ENCODE measurements at regions not wholly inside any gene's neighbourhood (a gene's known extent, or its start where the extent isn't known, plus 50 kb on each side); places are given as distances from the start of the nearest gene placed in this dataset.
"Not testable (repeated sequence)": the region's sequence is repeated elsewhere in the genome, so short reads cannot be mapped to it uniquely, and the experiment has no call there.

DNA sequence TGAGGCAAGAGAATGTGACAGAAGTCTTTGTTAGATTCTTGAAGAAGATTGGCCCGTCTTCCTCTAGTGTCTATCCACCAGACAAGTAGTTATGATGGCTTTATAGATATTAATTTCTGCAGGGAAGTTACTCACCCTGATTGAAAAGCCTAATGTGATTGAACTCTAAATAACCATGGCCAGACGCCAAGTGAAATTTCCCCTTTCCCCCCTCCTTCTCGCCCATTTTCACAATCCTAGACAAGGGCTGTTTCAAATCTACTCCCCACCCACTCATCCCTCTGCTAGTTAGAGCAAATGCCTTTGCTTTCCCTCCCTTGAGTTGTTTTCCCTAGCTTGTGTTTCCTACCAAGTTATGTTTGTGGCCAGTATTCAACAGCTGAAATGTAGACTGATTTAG is 182.5 kb downstream of the TMEM167A start:
- DNase-seq (ENCODE audit: low read depth), result no peak

DNA sequence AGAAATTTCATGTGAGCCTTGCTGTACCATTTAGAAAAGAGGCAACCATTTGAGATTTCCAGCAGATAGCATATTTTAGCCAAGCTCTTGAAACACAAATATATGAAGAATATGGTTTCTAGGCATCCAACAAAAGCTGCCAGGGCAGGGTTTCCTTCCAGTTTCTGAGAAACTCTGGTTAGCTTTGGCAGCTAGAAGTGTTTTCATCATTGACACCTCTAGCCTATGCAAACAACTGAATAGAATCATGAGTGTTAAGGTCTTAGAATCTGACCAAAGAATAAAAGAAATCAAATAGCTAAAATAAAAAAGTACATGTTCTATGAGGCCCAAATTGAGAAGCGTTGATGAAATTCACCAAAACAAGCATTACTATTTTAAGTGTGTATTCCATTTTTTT is 188.1 kb downstream of the TMEM167A start:
- no peak for DNase-seq (ENCODE audit: low read depth)

DNA sequence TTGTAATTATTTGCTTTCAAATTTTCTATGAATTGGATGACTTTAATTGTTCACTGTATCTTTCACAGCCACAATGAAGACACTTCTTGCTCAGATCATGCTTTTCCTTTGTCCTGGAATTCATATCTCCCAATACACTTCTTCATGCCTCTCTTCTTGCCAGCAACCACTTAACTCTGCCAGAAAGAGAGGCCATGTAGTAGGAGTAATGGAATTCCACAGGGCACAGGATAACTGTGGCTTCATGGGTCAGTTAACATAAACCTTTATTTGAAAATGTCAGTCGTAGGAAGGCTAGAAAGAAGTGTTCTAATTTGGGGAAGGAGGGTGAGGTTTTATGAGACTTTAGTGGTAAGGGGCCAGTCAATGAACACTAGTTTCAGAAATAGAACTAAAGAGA is 190.3 kb downstream of the TMEM167A start:
- DNase-seq (ENCODE audit: low read depth), result no peak

DNA sequence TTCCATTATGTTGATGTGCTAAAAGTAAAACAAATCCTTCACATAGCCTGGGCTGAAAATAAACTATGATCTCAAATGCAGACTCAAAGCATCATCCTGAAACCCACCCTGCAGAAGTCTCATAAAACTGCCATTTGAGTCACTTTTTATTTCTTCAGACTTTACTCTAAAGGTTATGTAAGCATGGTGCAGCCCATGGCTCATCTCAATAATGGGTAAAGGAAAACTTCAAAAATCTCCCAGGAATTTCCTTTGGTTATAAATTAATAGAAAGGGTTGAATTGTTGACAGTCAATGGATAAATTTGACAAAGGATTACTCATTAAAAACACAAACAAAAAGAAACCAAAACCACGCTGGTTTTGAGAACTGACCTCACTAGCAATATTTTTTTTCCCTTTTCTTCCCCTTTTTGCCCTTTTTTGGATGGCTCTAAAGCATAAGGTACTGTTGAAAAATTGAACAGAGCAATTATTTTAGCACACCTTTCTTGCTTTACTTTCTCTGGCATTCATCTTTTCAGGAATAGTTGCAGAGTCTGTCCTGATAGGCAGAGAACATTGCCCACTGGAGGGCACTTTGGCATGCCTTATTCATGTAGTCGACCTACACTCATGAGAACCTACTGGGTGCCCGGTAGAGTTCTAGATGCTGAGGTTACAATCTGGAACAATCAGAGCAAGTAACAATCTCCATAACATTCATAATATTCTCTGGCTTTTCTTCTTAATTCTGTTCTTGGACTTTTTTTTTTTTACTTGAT is 191.4 kb downstream of the TMEM167A start:
- DNase-seq (ENCODE audit: low read depth), result no peak

DNA sequence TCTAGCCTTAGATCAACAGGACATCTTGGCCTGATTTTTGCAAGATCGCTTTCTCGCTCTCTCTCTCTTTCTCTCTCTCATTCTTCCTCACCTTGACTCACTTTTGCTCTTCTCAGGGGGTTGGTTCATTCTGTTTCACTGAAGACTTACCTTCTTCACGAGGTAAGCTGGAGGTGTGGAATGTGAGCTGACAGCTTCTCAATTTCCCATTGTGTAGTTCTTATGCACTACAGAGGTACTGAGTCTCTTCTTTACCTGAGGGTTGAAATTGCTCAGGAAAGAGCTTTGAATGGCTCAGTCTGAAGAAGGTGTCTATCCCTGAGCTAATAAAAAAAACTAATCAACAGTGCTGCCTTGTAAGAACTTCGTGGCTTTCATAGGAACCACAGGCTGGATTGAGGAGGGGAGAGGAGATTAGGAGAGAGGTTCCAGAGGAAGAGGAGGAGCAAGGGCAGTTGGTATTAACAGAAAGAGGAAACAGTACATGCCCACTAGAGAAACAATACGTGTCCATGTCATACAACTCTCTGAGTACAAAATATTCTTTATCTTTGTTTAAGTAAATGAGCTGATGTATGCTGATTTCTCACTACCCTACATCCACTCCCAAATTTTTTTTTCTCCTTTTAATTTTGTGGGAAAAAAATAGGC is 192.2 kb downstream of the TMEM167A start:
- DNase-seq (ENCODE audit: low read depth), result no peak

DNA sequence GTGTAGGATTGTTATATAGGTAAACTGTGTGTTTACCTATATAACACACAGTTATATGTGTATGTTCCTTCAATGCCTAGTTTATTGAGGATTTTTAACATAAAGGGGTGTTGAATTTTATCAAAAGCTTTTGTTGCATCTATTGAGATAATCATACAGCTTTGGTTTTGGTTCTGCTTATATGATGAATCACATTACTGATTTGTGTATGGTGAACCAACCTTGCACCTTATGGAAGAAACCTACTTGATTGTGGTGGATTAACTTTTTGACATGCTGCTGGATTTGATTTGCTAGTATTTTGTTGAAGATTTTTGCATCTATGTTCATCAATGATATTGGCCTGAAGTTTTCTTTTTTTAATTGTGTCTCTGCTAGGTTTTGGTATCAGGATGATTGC is 194.9 kb downstream of the TMEM167A start:
- no peak for DNase-seq (ENCODE audit: low read depth)

DNA sequence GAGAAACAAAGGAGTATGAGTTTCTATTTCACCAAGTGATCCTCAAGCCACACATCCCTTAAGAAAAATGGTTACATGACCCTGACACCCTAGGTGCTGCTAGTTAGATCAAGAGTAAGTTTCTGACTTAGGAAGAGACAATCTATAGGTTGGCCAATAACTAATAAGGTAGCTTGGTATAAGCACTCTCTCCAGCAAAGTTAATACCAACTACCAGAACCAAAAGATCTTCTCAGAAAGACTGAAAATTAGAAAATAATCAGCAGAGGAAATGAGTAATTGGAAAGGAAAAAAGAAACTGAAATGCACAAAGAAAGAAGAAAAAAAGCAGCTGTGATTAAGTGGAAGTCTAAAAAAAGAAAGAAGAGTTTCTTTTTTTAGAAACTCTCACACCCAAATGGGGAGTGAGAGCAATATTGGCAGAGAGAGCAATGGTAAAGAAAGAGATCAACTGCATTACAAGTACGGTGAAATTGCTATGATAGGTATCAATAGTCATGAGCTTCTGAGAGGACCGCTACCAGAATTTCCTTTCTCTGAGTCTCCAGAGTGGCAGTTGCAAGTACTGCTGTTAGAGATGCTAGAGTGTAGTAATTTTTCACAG is 195.5 kb downstream of the TMEM167A start:
- no peak for DNase-seq (ENCODE audit: low read depth)

DNA sequence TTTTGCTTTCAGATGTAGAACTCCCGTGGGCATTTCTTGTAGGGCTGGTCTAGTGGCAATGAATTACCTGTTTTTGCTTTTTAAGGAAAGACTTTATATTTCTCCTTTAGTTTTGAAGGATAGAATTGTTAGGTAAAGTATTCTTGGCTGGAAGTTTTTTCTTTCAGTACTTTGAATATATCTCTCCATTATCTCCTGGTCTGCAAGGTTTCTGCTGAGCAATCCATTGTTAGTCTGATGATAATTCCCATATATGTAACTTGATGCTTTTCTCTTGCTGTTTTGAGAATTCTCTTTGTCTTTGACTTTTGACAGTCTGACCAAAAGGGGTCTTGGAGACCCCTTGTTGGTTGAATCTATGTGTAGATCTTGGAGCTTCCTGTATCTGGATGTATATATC is 198.1 kb downstream of the TMEM167A start:
- no peak for DNase-seq (ENCODE audit: low read depth)

DNA sequence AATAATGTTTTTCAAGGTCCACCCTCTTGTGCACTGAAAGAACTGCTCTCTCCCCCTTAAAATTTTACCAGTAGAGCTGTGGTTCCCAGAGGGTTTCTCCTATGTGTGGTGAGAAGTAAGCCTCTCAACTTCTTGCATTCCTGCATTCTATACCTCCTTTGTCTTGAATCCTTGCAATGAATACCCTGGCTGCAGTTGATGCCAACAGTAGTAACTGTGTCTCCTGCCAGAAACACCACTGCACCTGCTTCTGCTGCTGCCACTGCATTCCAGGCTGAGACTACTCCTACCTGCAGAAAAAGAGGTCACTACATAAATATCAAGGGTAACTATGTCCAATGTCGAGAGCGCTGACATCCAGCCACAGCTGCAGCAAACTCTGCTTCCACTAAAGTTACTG is 203.7 kb downstream of the TMEM167A start:
- DNase-seq (ENCODE audit: low read depth), result no peak

DNA sequence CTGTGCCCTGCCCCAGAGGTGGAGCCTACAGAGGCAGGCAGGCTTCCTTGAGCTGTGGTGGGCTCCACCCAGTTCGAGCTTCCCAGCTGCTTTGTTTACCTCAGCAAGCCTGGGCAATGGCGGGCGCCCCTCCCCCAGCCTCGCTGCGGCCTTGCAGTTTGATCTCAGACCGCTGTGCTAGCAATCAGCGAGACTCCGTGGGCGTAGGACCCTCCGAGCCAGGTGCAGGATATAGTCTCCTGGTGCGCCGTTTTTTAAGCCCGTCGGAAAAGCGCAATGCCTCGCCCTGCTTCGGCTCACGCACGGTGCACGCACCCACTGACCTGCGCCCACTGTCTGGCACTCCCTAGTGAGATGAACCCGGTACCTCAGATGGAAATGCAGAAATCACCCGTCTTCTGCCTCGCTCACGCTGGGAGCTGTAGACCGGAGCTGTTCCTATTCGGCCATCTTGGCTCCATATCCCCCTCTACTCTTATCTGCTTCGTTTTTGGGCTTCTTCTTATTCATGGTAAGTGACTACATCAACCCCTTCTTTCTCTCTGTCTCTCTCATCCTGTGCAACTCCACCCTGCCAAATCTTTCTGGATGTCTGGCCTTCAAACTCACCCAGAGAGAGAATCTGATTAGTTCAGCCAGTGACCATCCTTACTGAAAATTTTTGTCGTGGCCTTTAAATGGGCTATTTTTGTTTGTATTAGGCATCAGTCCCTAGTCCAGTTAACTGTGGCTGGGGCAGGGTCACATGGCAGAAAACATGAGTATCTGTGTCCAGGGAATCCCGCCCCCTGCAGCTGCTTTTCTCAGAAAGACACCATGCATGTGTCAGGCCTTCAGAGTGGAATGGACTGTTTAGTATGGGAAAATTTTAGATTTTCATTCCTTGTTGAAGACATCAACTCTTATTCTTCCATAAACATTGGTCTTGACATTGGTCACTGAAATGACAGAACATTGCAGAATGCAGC is 204.6 kb downstream of the TMEM167A start:
- not testable (repeated sequence) for DNase-seq (ENCODE audit: low read depth)

DNA sequence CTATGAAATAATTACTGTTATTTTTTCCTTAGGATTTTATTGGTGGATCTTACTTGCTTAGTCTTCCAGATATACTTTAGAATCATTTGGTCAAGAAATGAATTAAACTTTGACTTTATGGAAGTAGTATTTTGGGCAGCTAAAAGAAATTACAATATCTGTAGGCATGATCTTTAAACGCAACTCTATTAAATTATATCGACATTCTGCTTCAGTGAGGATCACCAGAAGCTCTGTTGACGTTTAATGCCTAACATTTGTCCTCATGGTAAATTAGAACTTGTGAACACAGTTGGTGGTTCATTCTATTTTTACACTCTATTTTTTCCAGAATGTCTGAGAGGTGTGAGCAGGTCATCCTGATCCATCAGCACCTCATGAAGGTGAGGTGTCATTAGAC is 211.6 kb downstream of the TMEM167A start:
- no peak for DNase-seq (ENCODE audit: low read depth)

DNA sequence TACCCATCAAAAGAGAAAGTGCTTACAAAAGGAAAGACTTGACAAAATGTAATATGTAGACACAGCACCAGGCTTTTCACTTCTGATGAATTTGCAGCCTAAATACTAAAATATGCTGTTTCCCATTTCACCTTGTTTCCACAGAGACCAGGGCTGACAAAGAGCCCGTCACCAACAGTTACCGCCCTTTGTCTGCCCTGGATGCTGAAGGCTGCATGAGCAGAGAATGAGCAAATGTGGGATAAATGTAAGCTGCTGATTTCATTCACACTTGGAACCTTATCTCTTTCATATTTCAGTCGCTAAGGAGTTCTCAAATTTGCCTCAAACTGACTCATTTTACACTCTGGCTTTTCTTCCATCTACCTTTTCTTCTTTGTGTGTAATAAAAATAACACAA is 213.9 kb downstream of the TMEM167A start:
- DNase-seq (ENCODE audit: low read depth), result no peak

DNA sequence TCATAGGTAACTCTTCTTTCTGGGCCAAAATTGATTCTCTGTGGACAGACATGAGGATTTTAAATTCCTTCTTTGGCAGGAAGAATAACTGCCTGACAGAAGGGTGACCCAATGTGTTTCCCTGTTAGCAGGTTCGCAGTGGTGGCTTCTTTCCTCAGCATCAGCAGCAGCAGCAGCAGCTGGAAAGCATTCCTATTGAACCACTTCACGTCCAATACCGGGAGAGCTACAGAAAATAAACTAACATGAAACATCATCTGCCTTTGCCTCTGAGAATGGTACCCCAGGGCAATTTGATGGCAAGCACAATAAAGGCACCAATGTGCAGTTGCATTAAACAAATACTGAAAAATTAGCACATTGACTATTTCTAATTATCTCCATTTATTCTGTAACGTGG is 214.5 kb downstream of the TMEM167A start:
- no peak for DNase-seq (ENCODE audit: low read depth)

DNA sequence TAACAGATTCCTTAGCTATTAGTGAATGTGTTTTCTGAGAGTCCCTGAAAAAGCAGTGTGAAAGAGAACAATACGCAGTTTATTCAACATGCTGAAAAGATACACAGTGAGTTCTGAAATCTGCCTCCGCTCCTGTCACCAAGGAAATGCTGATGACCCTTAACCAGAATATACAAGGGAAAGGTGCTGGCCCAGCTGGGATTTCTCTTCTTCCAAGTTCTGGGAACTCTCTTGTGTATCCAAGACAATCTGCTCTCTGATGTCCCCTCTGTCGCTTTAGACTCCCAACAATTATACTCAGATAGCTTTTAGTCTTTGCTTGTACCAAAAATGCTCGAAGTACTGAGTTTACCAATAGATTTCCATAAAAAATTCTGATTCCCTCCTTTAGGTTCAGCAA is 214.9 kb downstream of the TMEM167A start:
- DNase-seq (ENCODE audit: low read depth), result no peak

DNA sequence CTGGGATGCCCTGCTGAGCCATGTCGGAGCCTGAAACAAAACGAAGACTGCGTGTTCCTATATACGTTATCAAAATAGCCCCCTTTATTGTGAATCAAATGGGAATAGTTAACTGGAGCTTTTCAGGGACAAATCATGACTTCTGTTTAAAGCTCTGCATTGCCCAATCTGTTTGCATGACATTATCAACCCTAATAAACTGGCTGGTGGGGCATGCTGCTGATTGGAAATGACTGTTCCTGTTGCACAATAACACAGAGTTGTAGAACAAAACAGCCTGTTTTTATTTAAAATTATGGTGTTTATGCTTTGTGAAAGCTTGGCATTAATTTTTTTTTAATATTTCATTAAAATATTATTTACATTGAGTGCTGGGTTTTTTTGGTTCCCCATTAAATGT is 215.5 kb downstream of the TMEM167A start:
- no peak for DNase-seq (ENCODE audit: low read depth)

DNA sequence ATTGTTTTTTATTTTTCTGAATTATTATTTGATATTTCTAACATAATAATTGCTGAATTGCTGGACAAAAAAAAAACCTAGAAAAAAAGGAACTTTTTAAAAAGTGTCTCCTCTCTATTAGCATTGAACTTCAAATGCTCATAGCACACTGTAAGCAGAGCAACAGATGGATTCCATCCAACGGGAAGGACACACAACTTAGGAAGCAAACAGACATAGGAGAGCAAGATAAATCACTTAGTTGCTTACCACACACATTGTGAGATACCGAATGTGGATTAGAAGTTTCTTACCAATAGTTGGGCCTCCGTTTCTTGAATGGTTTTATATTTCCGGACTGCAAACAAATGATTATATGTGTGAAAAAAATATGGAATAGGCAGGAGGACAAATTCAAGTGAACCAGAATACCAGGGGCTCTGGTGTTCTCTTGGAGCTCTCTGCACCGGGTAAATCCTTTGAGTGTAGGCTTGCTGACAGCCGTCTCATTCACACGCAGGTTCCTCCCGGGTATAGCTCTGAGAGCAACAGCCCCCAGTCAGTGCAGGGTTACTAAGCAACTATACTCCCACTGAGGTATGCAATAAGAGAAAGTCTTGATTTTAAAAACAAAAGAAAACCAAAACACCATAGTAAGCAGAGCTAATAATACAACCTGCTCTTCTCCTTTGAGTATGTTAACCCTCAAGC is 217.6 kb downstream of the TMEM167A start:
- no peak for DNase-seq (ENCODE audit: low read depth)

DNA sequence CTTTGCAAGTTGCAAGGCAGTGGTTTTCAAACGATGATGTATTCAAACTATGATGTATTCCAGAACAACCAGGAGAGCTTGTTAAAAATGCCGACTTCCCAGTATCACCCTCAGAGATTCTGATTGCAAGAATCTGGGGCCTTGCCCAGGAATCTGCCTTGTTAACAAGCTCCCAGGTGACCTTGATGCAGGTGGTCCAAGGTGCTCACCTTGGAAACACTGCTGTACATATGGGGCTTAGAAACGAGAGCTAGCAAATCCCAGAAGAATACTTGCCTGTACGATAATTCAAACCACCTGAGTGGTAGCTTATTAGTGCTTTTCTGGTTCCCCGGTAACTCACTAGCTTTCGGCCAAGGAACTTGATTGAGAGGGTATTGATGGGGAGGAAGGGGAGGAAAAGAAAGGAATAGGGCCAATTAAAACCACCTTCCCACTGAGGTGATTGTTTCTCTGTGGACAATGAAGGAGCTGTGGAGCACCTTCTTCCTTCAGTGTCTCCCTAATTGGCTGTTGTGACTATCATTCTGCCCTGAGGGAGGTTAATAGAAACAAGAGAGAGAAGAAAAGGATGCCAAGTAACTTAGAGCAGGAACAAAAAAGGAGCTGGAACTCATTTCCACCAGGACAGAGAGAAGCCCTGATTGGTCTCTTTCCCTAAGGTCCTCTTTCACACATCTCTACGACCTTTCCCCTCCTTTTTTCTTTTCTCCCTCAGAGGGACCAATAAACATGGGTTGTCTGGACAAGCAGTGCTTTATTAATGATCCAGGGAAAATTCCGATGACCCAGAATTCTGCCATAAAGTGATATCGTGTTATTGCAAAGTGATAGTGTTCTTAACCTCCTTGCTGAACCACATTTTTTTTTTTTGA is 218.8 kb downstream of the TMEM167A start:
- no peak for DNase-seq (ENCODE audit: low read depth)

DNA sequence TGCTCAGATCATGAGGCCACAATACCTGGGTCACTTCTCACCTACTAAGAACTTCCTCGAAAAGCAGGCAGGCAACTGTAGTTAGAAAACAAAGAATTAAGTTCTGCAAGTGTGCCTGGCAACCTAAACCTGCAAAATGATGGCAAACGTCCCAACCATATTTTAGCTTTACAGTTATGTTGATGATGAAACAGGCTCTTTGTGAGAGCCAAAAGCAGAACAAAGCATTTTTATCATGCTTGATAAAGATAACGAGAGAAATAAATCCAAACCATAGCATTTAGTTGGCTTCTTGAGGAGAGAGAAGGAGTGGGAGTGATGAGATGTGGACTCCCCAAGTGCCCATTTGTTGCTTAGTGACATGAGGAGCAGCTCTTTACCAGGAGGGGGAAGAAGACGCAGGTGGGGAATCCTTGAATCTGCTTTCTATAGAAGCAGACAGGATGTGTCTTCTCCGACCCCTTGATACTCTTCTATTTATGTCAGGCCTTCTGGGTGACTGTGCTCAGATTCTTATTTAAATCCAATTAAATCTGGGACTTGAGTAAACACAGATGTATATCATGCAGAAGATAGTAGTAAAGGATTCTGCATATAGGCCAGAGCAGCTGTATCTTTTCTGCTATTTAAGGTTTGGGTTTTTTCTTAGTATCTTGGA is 221.2 kb downstream of the TMEM167A start:
- no peak for DNase-seq (ENCODE audit: low read depth)

DNA sequence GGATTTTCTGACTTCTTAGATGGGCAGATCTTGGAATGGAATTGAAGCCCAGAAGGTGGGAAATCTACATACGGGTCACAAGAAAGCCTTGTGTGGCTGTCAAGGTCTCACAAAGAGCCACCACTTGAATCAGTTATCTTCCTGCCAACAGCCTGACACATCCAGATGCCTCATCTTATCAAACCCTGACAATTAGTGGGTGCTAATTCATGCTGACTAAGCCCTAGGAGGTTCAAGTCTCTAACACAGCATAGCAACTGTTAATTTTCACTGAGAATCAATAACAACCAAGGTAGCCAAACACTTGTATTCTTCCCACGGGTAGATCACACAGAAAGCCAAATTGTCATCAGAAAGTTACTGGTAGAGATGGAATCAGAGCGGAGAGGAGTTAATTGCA is 222.2 kb downstream of the TMEM167A start:
- no peak for DNase-seq (ENCODE audit: low read depth)

DNA sequence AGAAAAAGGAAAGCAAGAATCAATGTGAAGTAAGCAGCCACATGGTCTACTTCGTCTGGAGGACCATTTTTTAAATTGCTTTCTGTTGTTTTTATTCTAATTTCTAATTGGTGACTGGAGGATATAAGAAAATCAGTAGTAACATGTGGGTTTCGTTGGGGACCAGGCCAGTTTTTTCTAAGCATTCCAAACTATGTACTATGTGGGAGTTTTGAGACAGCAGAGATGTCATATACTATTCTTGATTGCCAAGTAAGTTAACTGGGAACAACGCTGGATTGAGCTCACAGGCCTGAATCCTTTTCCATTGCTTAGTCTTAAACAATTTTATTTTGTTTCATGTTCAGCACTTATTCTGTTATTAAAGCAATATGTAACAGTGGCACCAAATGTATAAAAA is 225.7 kb downstream of the TMEM167A start:
- DNase-seq (ENCODE audit: low read depth), result no peak
